Skeletal muscle satellite cell (primary cell): ENCODE measurements at regions not wholly inside any gene's neighbourhood (a gene's known extent, or its start where the extent isn't known, plus 50 kb on each side); places are given as distances from the start of the nearest gene placed in this dataset.

Experiments used
- H3K27me3 ChIP-seq: 2 replicates; pipeline ENCODE4 v1.7.0; 2013; ENCODE audit warnings: low read length; ENCODE audit not compliant: control insufficient read depth, insufficient read depth
- H3K36me3 ChIP-seq: 2 replicates; pipeline ENCODE4 v1.7.0; 2013; ENCODE audit warnings: mild to moderate bottlenecking, control low read depth, low read length; ENCODE audit not compliant: insufficient read depth
- H3K4me1 ChIP-seq: 2 replicates; pipeline ENCODE4 v1.7.0; 2013; ENCODE audit warnings: low read length; ENCODE audit not compliant: control insufficient read depth, insufficient read depth
- H3K4me2 ChIP-seq: 2 replicates; pipeline ENCODE4 v1.7.0; 2013; ENCODE audit warnings: mild to moderate bottlenecking, low read length
- H3K4me3 ChIP-seq: 2 replicates; pipeline ENCODE4 v1.7.0; 2013; ENCODE audit warnings: low read length
- H3K9ac ChIP-seq: 2 replicates; pipeline ENCODE4 v1.7.0; 2013; ENCODE audit warnings: mild to moderate bottlenecking, low read depth, low read length, moderate library complexity
- H3K9me3 ChIP-seq: replicated peaks from 2 replicates; pipeline ENCODE4 v1.7.0; 2013; ENCODE audit warnings: mild to moderate bottlenecking, control low read depth, low read length

GRCh38 chr1:58430421-58431275, 115.9 kb downstream of the OMA1 start:
- no peak overlapping the region for H3K4me3 ChIP-seq
- H3K4me2 ChIP-seq, result no peak overlapping the region
- no peaks in the 10 kb centered on the region for H3K36me3 ChIP-seq
- H3K27me3 ChIP-seq, result no peaks in the 10 kb centered on the region
- H3K9ac ChIP-seq, result no peak overlapping the region
- peaks cover 3% of the 10 kb centered on the region for H3K4me1 ChIP-seq
- no peaks in the 10 kb centered on the region for H3K9me3 ChIP-seq

GRCh38 chr1:58426918-58427317, 119.6 kb downstream of the OMA1 start:
- H3K27me3 ChIP-seq, result no peaks in the 10 kb centered on the region
- no peak overlapping the region for H3K9ac ChIP-seq
- H3K4me3 ChIP-seq, result no peak overlapping the region
- H3K4me1 ChIP-seq, result no peaks in the 10 kb centered on the region
- no peaks in the 10 kb centered on the region for H3K36me3 ChIP-seq
- no peaks in the 10 kb centered on the region for H3K9me3 ChIP-seq
- no peak overlapping the region for H3K4me2 ChIP-seq

- H3K9ac ChIP-seq, result no peak overlapping the region
- no peaks in the 10 kb centered on the region for H3K27me3 ChIP-seq
- no peaks in the 10 kb centered on the region for H3K4me1 ChIP-seq
- H3K4me2 ChIP-seq, result no peak overlapping the region
- no peaks in the 10 kb centered on the region for H3K9me3 ChIP-seq
- no peaks in the 10 kb centered on the region for H3K36me3 ChIP-seq
- H3K4me3 ChIP-seq, result no peak overlapping the region
Observed at GRCh38 chr1:58422436-58422835, 124.1 kb downstream of the OMA1 start.

GRCh38 chr1:58418283-58419228, 128.0 kb downstream of the OMA1 start:
- Histone ChIP-seq H3K9ac (no peak overlapping the region), H3K4me1 (no peaks in the 10 kb centered on the region), H3K4me2 (no peak overlapping the region), H3K27me3 (no peaks in the 10 kb centered on the region), H3K4me3 (no peak overlapping the region), H3K36me3 (no peaks in the 10 kb centered on the region), H3K9me3 (no peaks in the 10 kb centered on the region)

- no peak overlapping the region for H3K9ac ChIP-seq
- H3K4me3 ChIP-seq, result no peak overlapping the region
- H3K36me3 ChIP-seq, result no peaks in the 10 kb centered on the region
- H3K4me1 ChIP-seq, result peaks cover 11% of the 10 kb centered on the region
- H3K4me2 ChIP-seq, result no peak overlapping the region
- no peaks in the 10 kb centered on the region for H3K9me3 ChIP-seq
- H3K27me3 ChIP-seq, result no peaks in the 10 kb centered on the region
Observed at GRCh38 chr1:58412071-58412580, 134.4 kb downstream of the OMA1 start.

- Histone ChIP-seq H3K9ac (no peak overlapping the region), H3K4me1 (peaks cover 11% of the 10 kb centered on the region), H3K4me3 (no peak overlapping the region), H3K27me3 (no peaks in the 10 kb centered on the region), H3K9me3 (no peaks in the 10 kb centered on the region), H3K4me2 (no peak overlapping the region), H3K36me3 (no peaks in the 10 kb centered on the region)
Observed at GRCh38 chr1:58409890-58410289, 136.6 kb downstream of the OMA1 start.

- Histone ChIP-seq H3K4me3 (no peak overlapping the region), H3K4me1 (peaks cover 11% of the 10 kb centered on the region)
Observed at GRCh38 chr1:58409336-58409735, 137.2 kb downstream of the OMA1 start.

GRCh38 chr1:58406301-58407071, 140.0 kb downstream of the OMA1 start:
- Histone ChIP-seq H3K9me3 (no peaks in the 10 kb centered on the region), H3K4me1 (peaks cover 11% of the 10 kb centered on the region), H3K9ac (no peak overlapping the region), H3K36me3 (no peaks in the 10 kb centered on the region), H3K4me3 (no peak overlapping the region), H3K27me3 (no peaks in the 10 kb centered on the region), H3K4me2 (no peak overlapping the region)

More at GRCh38 chr1:58409336-58409735, 137.2 kb downstream of the OMA1 start:
- Histone ChIP-seq H3K27me3 (no peaks in the 10 kb centered on the region), H3K4me2 (no peak overlapping the region), H3K9ac (no peak overlapping the region), H3K9me3 (no peaks in the 10 kb centered on the region), H3K36me3 (no peaks in the 10 kb centered on the region)

- H3K4me1 ChIP-seq, result peaks cover 11% of the 10 kb centered on the region
Observed at GRCh38 chr1:58405660-58406059, 140.9 kb downstream of the OMA1 start.

GRCh38 chr1:58403894-58404293, 142.6 kb downstream of the OMA1 start:
- Histone ChIP-seq H3K4me1 (peaks cover 11% of the 10 kb centered on the region), H3K27me3 (no peaks in the 10 kb centered on the region), H3K9ac (no peak overlapping the region), H3K4me3 (no peak overlapping the region), H3K9me3 (no peaks in the 10 kb centered on the region), H3K36me3 (no peaks in the 10 kb centered on the region), H3K4me2 (no peak overlapping the region)

More at GRCh38 chr1:58405660-58406059, 140.9 kb downstream of the OMA1 start:
- Histone ChIP-seq H3K4me2 (no peak overlapping the region), H3K4me3 (no peak overlapping the region), H3K27me3 (no peaks in the 10 kb centered on the region), H3K9me3 (no peaks in the 10 kb centered on the region), H3K9ac (no peak overlapping the region), H3K36me3 (no peaks in the 10 kb centered on the region)

GRCh38 chr1:58402444-58402843, 144.1 kb downstream of the OMA1 start:
- Histone ChIP-seq H3K4me3 (peak overlapping the region; percentile 44), H3K4me2 (peak overlapping the region; percentile 73), H3K9ac (peak overlapping the region; percentile 14), H3K9me3 (no peaks in the 10 kb centered on the region), H3K36me3 (no peaks in the 10 kb centered on the region), H3K27me3 (no peaks in the 10 kb centered on the region), H3K4me1 (peaks cover 14% of the 10 kb centered on the region)
